ENCODE measurements at regions not wholly inside any gene's neighbourhood (a gene's known extent, or its start where the extent isn't known, plus 50 kb on each side); places are given as distances from the start of the nearest gene placed in this dataset.

- DNase-seq (ENCODE audit: low read depth, low spot score): no peak
- peaks cover 9% of the 10 kb centered on the region for H3K9me3 Mint-ChIP-seq
- H3K27ac Mint-ChIP-seq (ENCODE audit: unreplicated experiment): no peak overlapping the region
- TF ChIP-seq CTCF (conservative IDR thresholded peaks at IDR 0.05): no peak
- H3K4me3 Mint-ChIP-seq: no peak overlapping the region
- H3K4me1 Mint-ChIP-seq: no peaks in the 10 kb centered on the region
- no peaks in the 10 kb centered on the region for H3K36me3 Mint-ChIP-seq (ENCODE audit: low read depth)
- no peaks in the 10 kb centered on the region for H3K27me3 Mint-ChIP-seq (ENCODE audit: low read depth)
Observed at GRCh38 chr4:12975511-12975910, 508.6 kb downstream of the RAB28 start.

- no peaks in the 10 kb centered on the region for H3K36me3 Mint-ChIP-seq (ENCODE audit: low read depth)
- no peak for TF ChIP-seq CTCF (conservative IDR thresholded peaks at IDR 0.05)
- peaks cover 9% of the 10 kb centered on the region for H3K9me3 Mint-ChIP-seq
- no peaks in the 10 kb centered on the region for H3K27me3 Mint-ChIP-seq (ENCODE audit: low read depth)
- no peak overlapping the region for H3K27ac Mint-ChIP-seq (ENCODE audit: unreplicated experiment)
- no peak overlapping the region for H3K4me3 Mint-ChIP-seq
- no peaks in the 10 kb centered on the region for H3K4me1 Mint-ChIP-seq
- DNase-seq (ENCODE audit: low read depth, low spot score): no peak
Observed at GRCh38 chr4:12973522-12973921, 510.6 kb downstream of the RAB28 start.

GRCh38 chr4:12968345-12968744 lies 515.8 kb downstream of the RAB28 start:
- H3K4me1 Mint-ChIP-seq: peaks cover 20% of the 10 kb centered on the region
- TF ChIP-seq CTCF (conservative IDR thresholded peaks at IDR 0.05): no peak
- no peaks in the 10 kb centered on the region for H3K9me3 Mint-ChIP-seq
- H3K27ac Mint-ChIP-seq (ENCODE audit: unreplicated experiment): no peak overlapping the region
- no peaks in the 10 kb centered on the region for H3K36me3 Mint-ChIP-seq (ENCODE audit: low read depth)
- no peaks in the 10 kb centered on the region for H3K27me3 Mint-ChIP-seq (ENCODE audit: low read depth)
- no peak overlapping the region for H3K4me3 Mint-ChIP-seq
- no peak for DNase-seq (ENCODE audit: low read depth, low spot score)

- Mint-ChIP-seq H3K36me3 (ENCODE audit: low read depth) (no peaks in the 10 kb centered on the region), H3K27me3 (ENCODE audit: low read depth) (no peaks in the 10 kb centered on the region), H3K4me1 (peaks cover 31% of the 10 kb centered on the region), H3K9me3 (no peaks in the 10 kb centered on the region), H3K27ac (ENCODE audit: unreplicated experiment) (no peak overlapping the region), H3K4me3 (no peak overlapping the region)
- TF ChIP-seq CTCF (conservative IDR thresholded peaks at IDR 0.05): no peak
- DNase-seq (ENCODE audit: low read depth, low spot score): no peak
Observed at GRCh38 chr4:12966726-12967125, 517.4 kb downstream of the RAB28 start.

GRCh38 chr4:12965334-12965733 lies 518.8 kb downstream of the RAB28 start:
- H3K27ac Mint-ChIP-seq (ENCODE audit: unreplicated experiment): no peak overlapping the region
- H3K4me1 Mint-ChIP-seq: peaks cover 31% of the 10 kb centered on the region
- no peaks in the 10 kb centered on the region for H3K9me3 Mint-ChIP-seq
- no peak for DNase-seq (ENCODE audit: low read depth, low spot score)
- no peak overlapping the region for H3K4me3 Mint-ChIP-seq
- no peaks in the 10 kb centered on the region for H3K27me3 Mint-ChIP-seq (ENCODE audit: low read depth)
- H3K36me3 Mint-ChIP-seq (ENCODE audit: low read depth): no peaks in the 10 kb centered on the region
- TF ChIP-seq CTCF (conservative IDR thresholded peaks at IDR 0.05): no peak

GRCh38 chr4:12963912-12964311 lies 520.2 kb downstream of the RAB28 start:
- H3K4me3 Mint-ChIP-seq: no peak overlapping the region
- no peaks in the 10 kb centered on the region for H3K27me3 Mint-ChIP-seq (ENCODE audit: low read depth)
- no peaks in the 10 kb centered on the region for H3K9me3 Mint-ChIP-seq
- TF ChIP-seq CTCF (conservative IDR thresholded peaks at IDR 0.05): no peak
- peaks cover 31% of the 10 kb centered on the region for H3K4me1 Mint-ChIP-seq
- DNase-seq (ENCODE audit: low read depth, low spot score): no peak
- H3K27ac Mint-ChIP-seq (ENCODE audit: unreplicated experiment): no peak overlapping the region
- no peaks in the 10 kb centered on the region for H3K36me3 Mint-ChIP-seq (ENCODE audit: low read depth)

Data from neural crest cell (in vitro differentiated cells).